Parathyroid adenoma (tissue), 2 donors: ENCODE measurements at regions not wholly inside any gene's neighbourhood (a gene's known extent, or its start where the extent isn't known, plus 50 kb on each side); places are given as distances from the start of the nearest gene placed in this dataset.

ENCODE experiments used
- H2AFZ ChIP-seq: fragments of 300-600 bp; sonication (generic); one replicate; pipeline ENCODE4 v1.7.0; 2017; ENCODE audit warnings: antibody characterized with exemption, mild to moderate bottlenecking
- H3K27ac ChIP-seq: fragments of 300-600 bp; sonication (generic); one replicate; pipeline ENCODE4 v1.7.0; 2017
- H3K27me3 ChIP-seq: fragments of 300-600 bp; sonication (generic); one replicate; pipeline ENCODE4 v1.7.0; 2017; ENCODE audit warnings: low read length; ENCODE audit not compliant: control insufficient read depth, insufficient read depth
- H3K36me3 ChIP-seq: fragments of 300-600 bp; sonication (generic); one replicate; pipeline ENCODE4 v1.7.0; 2017; ENCODE audit warnings: low read length; ENCODE audit not compliant: control insufficient read depth, insufficient read depth
- H3K4me1 ChIP-seq: fragments of 300-600 bp; sonication (generic); one replicate; pipeline ENCODE4 v1.7.0; 2017; ENCODE audit warnings: control low read depth
- H3K4me2 ChIP-seq: fragments of 300-600 bp; sonication (generic); one replicate; pipeline ENCODE4 v1.7.0; 2017; ENCODE audit warnings: low read length
- H3K4me3 ChIP-seq: fragments of 300-600 bp; sonication (generic); one replicate; pipeline ENCODE4 v1.7.0; 2017; ENCODE audit warnings: low read depth, low read length
- H3K79me2 ChIP-seq: fragments of 300-600 bp; sonication (generic); one replicate; pipeline ENCODE4 v1.7.0; 2017; ENCODE audit warnings: control low read depth
- H3K9ac ChIP-seq: fragments of 300-600 bp; sonication (generic); one replicate; pipeline ENCODE4 v1.7.0; 2017; ENCODE audit warnings: mild to moderate bottlenecking
- H3K9me3 ChIP-seq: fragments of 300-600 bp; sonication (generic); one replicate; pipeline ENCODE4 v1.7.0; 2017; ENCODE audit warnings: low read length; ENCODE audit not compliant: control insufficient read depth
- TF ChIP-seq, protein P1 (sequence below): fragments of 300-600 bp; sonication (generic); IDR thresholded peaks from one replicate; pipeline ENCODE4 v1.7.0; 2017; ENCODE audit warnings: antibody characterized with exemption, mild to moderate bottlenecking
- donor health status: primary hyperparathyroidism.

DNA sequence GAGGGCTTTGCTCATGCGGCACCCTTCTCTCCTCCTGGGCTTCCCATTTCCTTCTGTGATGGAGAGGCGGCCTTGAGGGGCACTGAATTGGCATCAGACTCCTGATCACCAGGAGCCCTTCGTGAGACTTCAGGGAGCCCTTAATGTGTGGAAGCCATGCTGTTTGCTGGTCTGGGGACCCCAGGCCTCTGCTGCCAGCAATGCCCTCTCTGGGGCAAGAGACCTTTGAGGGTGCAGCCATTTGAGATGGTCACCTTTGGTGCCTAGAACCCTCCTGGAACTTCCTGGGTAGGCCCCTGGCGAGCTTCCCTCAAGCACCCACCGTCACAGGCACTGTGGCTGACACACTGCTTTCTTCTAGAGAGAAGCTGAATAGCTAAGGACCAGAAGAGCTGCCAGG lies 338.7 kb upstream of the IRX4 start:
- H3K9ac ChIP-seq: no peak overlapping the region
- H3K9me3 ChIP-seq: no peaks in the 10 kb centered on the region
- no peaks in the 10 kb centered on the region for H3K4me1 ChIP-seq
- no peaks in the 10 kb centered on the region for H3K36me3 ChIP-seq
- H3K79me2 ChIP-seq: no peaks in the 10 kb centered on the region
- H3K4me2 ChIP-seq: no peak overlapping the region
- no peak overlapping the region for H3K4me3 ChIP-seq
- no peak overlapping the region for H2AFZ ChIP-seq
- TF ChIP-seq, protein P1, sequence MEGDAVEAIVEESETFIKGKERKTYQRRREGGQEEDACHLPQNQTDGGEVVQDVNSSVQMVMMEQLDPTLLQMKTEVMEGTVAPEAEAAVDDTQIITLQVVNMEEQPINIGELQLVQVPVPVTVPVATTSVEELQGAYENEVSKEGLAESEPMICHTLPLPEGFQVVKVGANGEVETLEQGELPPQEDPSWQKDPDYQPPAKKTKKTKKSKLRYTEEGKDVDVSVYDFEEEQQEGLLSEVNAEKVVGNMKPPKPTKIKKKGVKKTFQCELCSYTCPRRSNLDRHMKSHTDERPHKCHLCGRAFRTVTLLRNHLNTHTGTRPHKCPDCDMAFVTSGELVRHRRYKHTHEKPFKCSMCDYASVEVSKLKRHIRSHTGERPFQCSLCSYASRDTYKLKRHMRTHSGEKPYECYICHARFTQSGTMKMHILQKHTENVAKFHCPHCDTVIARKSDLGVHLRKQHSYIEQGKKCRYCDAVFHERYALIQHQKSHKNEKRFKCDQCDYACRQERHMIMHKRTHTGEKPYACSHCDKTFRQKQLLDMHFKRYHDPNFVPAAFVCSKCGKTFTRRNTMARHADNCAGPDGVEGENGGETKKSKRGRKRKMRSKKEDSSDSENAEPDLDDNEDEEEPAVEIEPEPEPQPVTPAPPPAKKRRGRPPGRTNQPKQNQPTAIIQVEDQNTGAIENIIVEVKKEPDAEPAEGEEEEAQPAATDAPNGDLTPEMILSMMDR: no peak
- H3K27me3 ChIP-seq: no peaks in the 10 kb centered on the region
- H3K27ac ChIP-seq: no peak overlapping the region

DNA sequence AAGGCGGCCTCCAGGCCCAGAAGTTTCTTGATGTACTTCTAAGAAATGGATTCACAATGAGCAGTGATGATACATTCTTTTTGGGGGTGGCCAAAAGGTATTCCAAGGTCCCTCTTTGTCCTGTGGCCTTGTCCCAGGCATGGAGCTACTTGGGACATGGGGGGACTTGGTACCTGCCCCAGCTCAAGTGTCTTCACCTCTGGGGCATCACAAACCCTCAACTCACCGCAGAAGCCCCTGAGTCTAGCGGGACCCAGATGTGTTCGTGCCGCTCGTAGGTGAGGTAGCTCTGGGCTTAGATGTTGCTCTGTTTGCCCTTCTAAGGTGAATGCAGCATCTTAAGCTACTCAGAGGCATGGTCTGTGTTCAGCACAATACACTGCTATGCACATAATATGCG lies 338.0 kb upstream of the IRX4 start:
- Histone ChIP-seq H3K27me3 (no peaks in the 10 kb centered on the region), H3K4me2 (no peak overlapping the region), H3K4me1 (no peaks in the 10 kb centered on the region), H3K27ac (no peak overlapping the region), H3K9me3 (no peaks in the 10 kb centered on the region), H3K79me2 (no peaks in the 10 kb centered on the region), H2AFZ (no peak overlapping the region), H3K9ac (no peak overlapping the region), H3K4me3 (no peak overlapping the region), H3K36me3 (no peaks in the 10 kb centered on the region)
- TF ChIP-seq, protein P1: no peak

DNA sequence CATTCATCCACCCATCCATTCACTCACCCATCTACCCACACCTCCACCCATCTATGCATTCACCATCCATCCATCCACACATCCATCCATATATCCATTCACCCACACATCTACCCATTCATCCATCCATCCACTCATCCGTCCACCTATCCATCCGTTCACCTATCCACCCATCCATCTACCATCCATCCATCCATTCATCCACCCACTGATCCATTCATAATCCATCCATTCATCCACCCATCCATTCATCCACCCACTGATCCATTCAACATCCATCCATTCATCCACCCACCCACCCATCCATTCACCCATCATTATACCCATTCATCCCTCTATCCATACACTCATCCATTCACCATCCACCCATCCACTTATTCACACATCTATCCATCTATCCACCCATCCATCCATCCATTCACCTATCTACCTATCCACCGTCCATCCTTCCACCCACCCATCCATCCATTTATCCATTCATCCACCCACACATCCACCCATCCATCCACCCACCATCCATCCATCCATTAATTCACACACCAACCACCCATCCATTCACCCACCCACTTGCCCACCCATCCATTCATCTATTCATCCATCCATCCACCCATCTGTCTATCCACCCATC lies 336.5 kb upstream of the IRX4 start:
- TF ChIP-seq, protein P1: no peak
- Histone ChIP-seq H3K4me1 (no peaks in the 10 kb centered on the region), H3K27ac (no peak overlapping the region), H2AFZ (no peak overlapping the region), H3K36me3 (no peaks in the 10 kb centered on the region), H3K4me2 (no peak overlapping the region), H3K9ac (no peak overlapping the region), H3K79me2 (no peaks in the 10 kb centered on the region), H3K4me3 (no peak overlapping the region), H3K27me3 (no peaks in the 10 kb centered on the region), H3K9me3 (no peaks in the 10 kb centered on the region)

DNA sequence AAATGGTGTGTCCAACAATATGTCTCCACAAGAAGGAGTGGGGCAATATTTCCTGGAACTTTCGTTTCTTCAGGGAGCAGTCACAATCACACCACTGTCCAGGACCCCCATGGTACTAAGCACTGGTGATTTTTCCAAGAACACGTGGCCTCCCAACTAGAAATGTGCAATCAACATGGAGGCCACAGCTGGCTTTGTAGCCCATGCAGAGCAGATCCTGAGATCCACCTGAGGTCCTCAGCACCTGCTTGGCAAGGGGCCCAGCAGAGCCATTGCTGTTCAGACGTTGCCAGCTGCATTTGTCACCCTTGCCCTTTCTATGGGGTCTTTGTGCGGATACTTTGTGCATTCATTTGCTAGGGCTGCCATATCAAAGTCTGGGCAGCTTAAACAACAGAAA lies 334.5 kb upstream of the IRX4 start:
- Histone ChIP-seq H3K27ac (no peak overlapping the region), H3K36me3 (no peaks in the 10 kb centered on the region), H2AFZ (no peak overlapping the region), H3K9ac (no peak overlapping the region), H3K9me3 (no peaks in the 10 kb centered on the region), H3K79me2 (no peaks in the 10 kb centered on the region), H3K4me1 (no peaks in the 10 kb centered on the region), H3K4me2 (no peak overlapping the region), H3K4me3 (no peak overlapping the region), H3K27me3 (no peaks in the 10 kb centered on the region)
- TF ChIP-seq, protein P1: no peak

DNA sequence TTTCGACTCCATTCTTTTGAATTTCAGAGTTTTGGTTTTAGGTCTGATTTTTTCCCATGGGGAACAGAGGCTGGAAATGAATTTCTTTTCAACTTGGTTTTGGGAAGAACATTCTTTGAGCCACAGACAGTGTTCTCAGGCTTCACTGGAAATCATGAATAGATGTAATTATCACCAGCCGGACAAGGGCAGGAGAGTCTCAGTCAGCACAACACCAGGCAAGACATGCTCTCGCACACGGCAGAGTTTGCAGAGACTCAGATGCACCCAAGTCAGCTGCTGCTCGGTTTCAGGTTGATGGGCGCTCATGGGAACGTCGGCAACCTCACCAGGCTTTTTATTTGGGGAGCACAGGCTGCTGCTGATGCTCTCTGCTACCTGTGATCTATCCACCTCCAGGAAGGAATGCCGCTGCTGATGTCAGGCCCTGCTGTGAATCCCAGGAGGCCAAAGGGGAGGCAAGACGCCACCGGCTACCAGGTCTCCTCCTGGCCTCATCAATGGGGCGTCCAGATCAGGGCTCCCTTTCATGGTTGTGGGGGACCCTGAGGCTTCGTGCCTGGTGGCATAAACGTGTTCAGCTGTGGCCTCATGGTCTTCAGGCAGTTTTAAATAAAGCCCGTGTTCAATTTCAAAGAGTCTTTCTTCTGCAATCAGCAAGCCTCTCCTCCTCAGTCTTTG lies 332.3 kb upstream of the IRX4 start:
- Histone ChIP-seq H2AFZ (no peak overlapping the region), H3K9me3 (no peaks in the 10 kb centered on the region), H3K27ac (no peak overlapping the region), H3K36me3 (no peaks in the 10 kb centered on the region), H3K4me2 (no peak overlapping the region), H3K4me3 (no peak overlapping the region), H3K79me2 (no peaks in the 10 kb centered on the region), H3K27me3 (no peaks in the 10 kb centered on the region), H3K4me1 (no peaks in the 10 kb centered on the region), H3K9ac (no peak overlapping the region)
- TF ChIP-seq, protein P1: no peak
